ENCODE measurements at regions not wholly inside any gene's neighbourhood (a gene's known extent, or its start where the extent isn't known, plus 50 kb on each side); places are given as distances from the start of the nearest gene placed in this dataset.

- TF ChIP-seq, protein P1, sequence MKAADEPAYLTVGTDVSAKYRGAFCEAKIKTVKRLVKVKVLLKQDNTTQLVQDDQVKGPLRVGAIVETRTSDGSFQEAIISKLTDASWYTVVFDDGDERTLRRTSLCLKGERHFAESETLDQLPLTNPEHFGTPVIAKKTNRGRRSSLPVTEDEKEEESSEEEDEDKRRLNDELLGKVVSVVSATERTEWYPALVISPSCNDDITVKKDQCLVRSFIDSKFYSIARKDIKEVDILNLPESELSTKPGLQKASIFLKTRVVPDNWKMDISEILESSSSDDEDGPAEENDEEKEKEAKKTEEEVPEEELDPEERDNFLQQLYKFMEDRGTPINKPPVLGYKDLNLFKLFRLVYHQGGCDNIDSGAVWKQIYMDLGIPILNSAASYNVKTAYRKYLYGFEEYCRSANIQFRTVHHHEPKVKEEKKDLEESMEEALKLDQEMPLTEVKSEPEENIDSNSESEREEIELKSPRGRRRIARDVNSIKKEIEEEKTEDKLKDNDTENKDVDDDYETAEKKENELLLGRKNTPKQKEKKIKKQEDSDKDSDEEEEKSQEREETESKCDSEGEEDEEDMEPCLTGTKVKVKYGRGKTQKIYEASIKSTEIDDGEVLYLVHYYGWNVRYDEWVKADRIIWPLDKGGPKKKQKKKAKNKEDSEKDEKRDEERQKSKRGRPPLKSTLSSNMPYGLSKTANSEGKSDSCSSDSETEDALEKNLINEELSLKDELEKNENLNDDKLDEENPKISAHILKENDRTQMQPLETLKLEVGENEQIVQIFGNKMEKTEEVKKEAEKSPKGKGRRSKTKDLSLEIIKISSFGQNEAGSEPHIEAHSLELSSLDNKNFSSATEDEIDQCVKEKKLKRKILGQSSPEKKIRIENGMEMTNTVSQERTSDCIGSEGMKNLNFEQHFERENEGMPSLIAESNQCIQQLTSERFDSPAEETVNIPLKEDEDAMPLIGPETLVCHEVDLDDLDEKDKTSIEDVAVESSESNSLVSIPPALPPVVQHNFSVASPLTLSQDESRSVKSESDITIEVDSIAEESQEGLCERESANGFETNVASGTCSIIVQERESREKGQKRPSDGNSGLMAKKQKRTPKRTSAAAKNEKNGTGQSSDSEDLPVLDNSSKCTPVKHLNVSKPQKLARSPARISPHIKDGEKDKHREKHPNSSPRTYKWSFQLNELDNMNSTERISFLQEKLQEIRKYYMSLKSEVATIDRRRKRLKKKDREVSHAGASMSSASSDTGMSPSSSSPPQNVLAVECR (CRISPR knock-in tag; IDR thresholded peaks at IDR 0.05; ENCODE audit: borderline replicate concordance), result peak; percentile 80; the same call in 1 of the 2 replicates
- peak; percentile 74; the same call in 1 of the 2 replicates for TF ChIP-seq FOXC1 (CRISPR knock-in tag; IDR thresholded peaks at IDR 0.05; ENCODE audit: borderline replicate concordance)
- no peak for TF ChIP-seq ZNF530 (CRISPR knock-in tag; IDR thresholded peaks at IDR 0.05; ENCODE audit: low read depth)
- 0 out of 2 replicates have a peak, but pooled peaks have one; percentile 42 for TF ChIP-seq ZNF7 (CRISPR knock-in tag; IDR thresholded peaks at IDR 0.05)
- TF ChIP-seq PLSCR1 (CRISPR knock-in tag; IDR thresholded peaks at IDR 0.05; ENCODE audit: borderline replicate concordance), result no peak
- TF ChIP-seq FOSL2 (CRISPR knock-in tag; IDR thresholded peaks at IDR 0.05), result peak; percentile 75
- TF ChIP-seq ZNF672 (CRISPR knock-in tag; IDR thresholded peaks at IDR 0.05), result no peak
- TF ChIP-seq ZNF503 (CRISPR knock-in tag; IDR thresholded peaks at IDR 0.05), result no peak; the same call in 1 of the 2 replicates
- no peak for TF ChIP-seq MLLT10 (CRISPR knock-in tag; IDR thresholded peaks at IDR 0.05)
- TF ChIP-seq, protein P2, sequence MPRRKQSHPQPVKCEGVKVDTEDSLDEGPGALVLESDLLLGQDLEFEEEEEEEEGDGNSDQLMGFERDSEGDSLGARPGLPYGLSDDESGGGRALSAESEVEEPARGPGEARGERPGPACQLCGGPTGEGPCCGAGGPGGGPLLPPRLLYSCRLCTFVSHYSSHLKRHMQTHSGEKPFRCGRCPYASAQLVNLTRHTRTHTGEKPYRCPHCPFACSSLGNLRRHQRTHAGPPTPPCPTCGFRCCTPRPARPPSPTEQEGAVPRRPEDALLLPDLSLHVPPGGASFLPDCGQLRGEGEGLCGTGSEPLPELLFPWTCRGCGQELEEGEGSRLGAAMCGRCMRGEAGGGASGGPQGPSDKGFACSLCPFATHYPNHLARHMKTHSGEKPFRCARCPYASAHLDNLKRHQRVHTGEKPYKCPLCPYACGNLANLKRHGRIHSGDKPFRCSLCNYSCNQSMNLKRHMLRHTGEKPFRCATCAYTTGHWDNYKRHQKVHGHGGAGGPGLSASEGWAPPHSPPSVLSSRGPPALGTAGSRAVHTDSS (CRISPR knock-in tag; conservative IDR thresholded peaks at IDR 0.05), result no peak
- TF ChIP-seq SETDB1 (CRISPR knock-in tag; IDR thresholded peaks at IDR 0.05; ENCODE audit: borderline replicate concordance), result no peak
- TF ChIP-seq KLF12 (CRISPR knock-in tag; IDR thresholded peaks at IDR 0.05; ENCODE audit: borderline replicate concordance), result no peak
- TF ChIP-seq, protein P3, sequence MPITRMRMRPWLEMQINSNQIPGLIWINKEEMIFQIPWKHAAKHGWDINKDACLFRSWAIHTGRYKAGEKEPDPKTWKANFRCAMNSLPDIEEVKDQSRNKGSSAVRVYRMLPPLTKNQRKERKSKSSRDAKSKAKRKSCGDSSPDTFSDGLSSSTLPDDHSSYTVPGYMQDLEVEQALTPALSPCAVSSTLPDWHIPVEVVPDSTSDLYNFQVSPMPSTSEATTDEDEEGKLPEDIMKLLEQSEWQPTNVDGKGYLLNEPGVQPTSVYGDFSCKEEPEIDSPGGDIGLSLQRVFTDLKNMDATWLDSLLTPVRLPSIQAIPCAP (CRISPR knock-in tag; IDR thresholded peaks at IDR 0.05; ENCODE audit: low read depth), result no peak
- TF ChIP-seq ZNF350 (CRISPR knock-in tag; IDR thresholded peaks at IDR 0.05; ENCODE audit: borderline replicate concordance, low read depth), result peak; percentile 54; the same call in 1 of the 2 replicates
- no peak for TF ChIP-seq ZNF138 (CRISPR knock-in tag; IDR thresholded peaks at IDR 0.05; ENCODE audit: low read depth)
- no peak for TF ChIP-seq ZNF841 (CRISPR knock-in tag; IDR thresholded peaks at IDR 0.05; ENCODE audit: borderline replicate concordance)
- peak; percentile 74; the same call in 1 of the 2 replicates for TF ChIP-seq ZNF614 (CRISPR knock-in tag; IDR thresholded peaks at IDR 0.05; ENCODE audit: borderline replicate concordance)
- TF ChIP-seq SMAD3 (CRISPR knock-in tag; IDR thresholded peaks at IDR 0.05), result peak; percentile 85; the same call in 1 of the 2 replicates
These were observed 67.0 kb upstream of the SIRPA start (continued) for GRCh38 chr20:1827974-1828785.

Measured in HepG2 (cell line).